Effector memory CD8-positive, alpha-beta T cell (primary cell): ENCODE measurements at regions not wholly inside any gene's neighbourhood (a gene's known extent, or its start where the extent isn't known, plus 50 kb on each side); places are given as distances from the start of the nearest gene placed in this dataset.
A peak's percentile ranks its signal among the peaks of the same experiment; 100 is the strongest.

Experiments used
- ATAC-seq: fragments of 150-1000 bp; cut with Tn5 transposase; replicated peaks from 2 replicates; pipeline ENCODE4 v1.10.0; 2021; ENCODE audit warnings: mild to moderate bottlenecking, moderate library complexity
- DNase-seq, 3 experiments: peaks; one replicate each; pipeline ENCODE4 v3.0.0; 2021
- H3K27ac Mint-ChIP-seq, 2 donors: one replicate each; pipeline ENCODE4 v1.8.0; 2022; ENCODE audit warnings: mild to moderate bottlenecking in 2 of 2, mixed read lengths in 2 of 2, moderate library complexity in 2 of 2
- H3K27me3 Mint-ChIP-seq, 2 donors: one replicate each; pipeline ENCODE4 v1.8.0; 2022; ENCODE audit warnings: mixed read lengths in 2 of 2
- H3K36me3 Mint-ChIP-seq: one replicate; pipeline ENCODE4 v1.8.0; 2022; ENCODE audit warnings: mild to moderate bottlenecking, moderate library complexity, mixed read lengths; ENCODE audit not compliant: insufficient read depth
- H3K4me1 Mint-ChIP-seq, 2 donors: one replicate each; pipeline ENCODE4 v1.8.0; 2022; ENCODE audit warnings: low read depth in 2 of 2, mixed read lengths in 2 of 2
- H3K4me3 Mint-ChIP-seq, 2 donors: one replicate each; pipeline ENCODE4 v1.8.0; 2022; ENCODE audit warnings: mild to moderate bottlenecking in 2 of 2, mixed read lengths in 2 of 2, moderate library complexity in 2 of 2
- H3K9me3 Mint-ChIP-seq, 2 donors: one replicate each; pipeline ENCODE4 v1.8.0; 2022; ENCODE audit warnings: mixed read lengths in 2 of 2

DNA sequence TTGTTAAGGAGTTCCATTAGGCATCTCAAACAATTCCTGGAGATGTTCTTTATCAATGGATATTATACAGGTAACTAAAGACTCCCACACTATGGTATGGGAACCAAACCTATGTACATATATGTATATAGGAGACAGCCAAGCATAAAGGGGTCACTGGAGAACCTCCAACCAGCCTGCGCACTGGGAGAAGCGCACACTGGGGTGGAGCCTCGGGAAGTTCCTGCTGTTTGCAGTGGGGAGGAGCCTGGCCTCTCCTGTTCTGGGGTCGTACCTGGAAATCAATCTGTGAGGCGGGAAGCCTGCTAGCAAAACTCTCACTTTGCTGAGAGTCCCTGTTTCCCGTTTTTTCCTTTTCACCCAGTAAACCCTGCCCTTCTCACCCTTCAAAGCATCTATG lies 83.1 kb upstream of the CREB1 start:
- no peak for DNase-seq
- Mint-ChIP-seq H3K4me1 (no peaks in the 10 kb centered on the region), H3K27ac (no peak overlapping the region), H3K4me3 (no peak overlapping the region), H3K36me3 (no peaks in the 10 kb centered on the region), H3K9me3 (no peaks in the 10 kb centered on the region), H3K27me3 (peaks cover 11 to 25% of the 10 kb centered on the region in 2 donors)
- ATAC-seq: no peak

GRCh38 chr2:207448006-207448405 lies 81.8 kb upstream of the CREB1 start:
- Mint-ChIP-seq H3K4me1 (no peaks in the 10 kb centered on the region), H3K36me3 (no peaks in the 10 kb centered on the region), H3K27ac (no peak overlapping the region), H3K4me3 (no peak overlapping the region), H3K9me3 (no peaks in the 10 kb centered on the region), H3K27me3 (peaks cover 13 to 25% of the 10 kb centered on the region in 2 donors)
- no peak for DNase-seq
- ATAC-seq: no peak

- Mint-ChIP-seq H3K9me3 (no peaks in the 10 kb centered on the region), H3K36me3 (no peaks in the 10 kb centered on the region), H3K27ac (no peak overlapping the region), H3K4me3 (no peak overlapping the region), H3K27me3 (peaks cover 13 to 25% of the 10 kb centered on the region in 2 donors), H3K4me1 (no peaks in the 10 kb centered on the region)
- no peak for DNase-seq
- no peak for ATAC-seq
These were observed 80.1 kb upstream of the CREB1 start for GRCh38 chr2:207449642-207450165.

- no peak overlapping the region for H3K4me3 Mint-ChIP-seq
- no peak for DNase-seq
- peaks cover 13 to 25% of the 10 kb centered on the region in 2 donors for H3K27me3 Mint-ChIP-seq
- H3K27ac Mint-ChIP-seq: no peak overlapping the region
- H3K36me3 Mint-ChIP-seq: no peaks in the 10 kb centered on the region
- ATAC-seq: no peak
- no peaks in the 10 kb centered on the region for H3K9me3 Mint-ChIP-seq
- H3K4me1 Mint-ChIP-seq: no peaks in the 10 kb centered on the region
These were observed 79.6 kb upstream of the CREB1 start for GRCh38 chr2:207450186-207450585.

GRCh38 chr2:207458582-207458981 lies 71.2 kb upstream of the CREB1 start:
- no peak overlapping the region for H3K4me3 Mint-ChIP-seq
- DNase-seq (no peak), ATAC-seq (no peak)
- peaks cover 3 to 7% of the 10 kb centered on the region in 2 donors for H3K4me1 Mint-ChIP-seq
- no peak overlapping the region for H3K27ac Mint-ChIP-seq
- no peaks in the 10 kb centered on the region for H3K27me3 Mint-ChIP-seq
- H3K36me3 Mint-ChIP-seq: no peaks in the 10 kb centered on the region
- H3K9me3 Mint-ChIP-seq: no peaks in the 10 kb centered on the region

GRCh38 chr2:207459990-207460757 lies 69.6 kb upstream of the CREB1 start:
- Mint-ChIP-seq H3K4me3 (no peak overlapping the region), H3K27me3 (no peaks in the 10 kb centered on the region), H3K4me1 (peaks cover 3 to 7% of the 10 kb centered on the region in 2 donors), H3K9me3 (no peaks in the 10 kb centered on the region), H3K36me3 (no peaks in the 10 kb centered on the region), H3K27ac (peak overlapping the region in 1 of 2 donors; percentile 18)
- DNase-seq (no peak), ATAC-seq (no peak)

GRCh38 chr2:207463433-207463832 lies 66.3 kb upstream of the CREB1 start:
- DNase-seq: no peak
- no peaks in the 10 kb centered on the region for H3K36me3 Mint-ChIP-seq
- no peak overlapping the region for H3K27ac Mint-ChIP-seq
- H3K4me3 Mint-ChIP-seq: no peak overlapping the region
- ATAC-seq: no peak
- H3K9me3 Mint-ChIP-seq: no peaks in the 10 kb centered on the region
- peaks cover 3 to 12% of the 10 kb centered on the region in 2 donors for H3K4me1 Mint-ChIP-seq
- no peaks in the 10 kb centered on the region for H3K27me3 Mint-ChIP-seq

GRCh38 chr2:207464007-207464406 lies 65.8 kb upstream of the CREB1 start:
- Mint-ChIP-seq H3K36me3 (no peaks in the 10 kb centered on the region), H3K9me3 (no peaks in the 10 kb centered on the region), H3K4me3 (no peak overlapping the region), H3K27me3 (no peaks in the 10 kb centered on the region), H3K27ac (no peak overlapping the region), H3K4me1 (peaks cover 3 to 12% of the 10 kb centered on the region in 2 donors)
- ATAC-seq (no peak), DNase-seq (no peak)

DNA sequence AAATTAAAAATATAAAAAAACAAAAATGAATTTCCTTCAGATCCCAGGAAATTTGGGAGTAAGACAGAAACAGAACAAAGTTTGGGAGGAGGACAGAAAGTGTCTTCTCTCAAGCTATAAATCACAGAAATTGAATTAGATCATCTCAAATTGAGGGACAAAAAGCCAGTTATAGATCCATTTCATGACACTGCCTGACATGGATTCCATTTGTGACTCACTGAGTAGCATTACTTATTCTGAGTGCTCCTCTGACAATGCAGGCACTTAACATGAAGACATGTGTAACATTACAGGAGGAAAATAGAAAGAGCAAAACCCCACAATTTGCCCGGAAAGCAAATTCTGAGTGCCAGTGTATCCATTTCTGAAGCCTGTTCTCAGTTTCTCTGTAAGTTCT lies 63.9 kb upstream of the CREB1 start:
- H3K27ac Mint-ChIP-seq: no peak overlapping the region
- no peaks in the 10 kb centered on the region for H3K27me3 Mint-ChIP-seq
- ATAC-seq (no peak), DNase-seq (no peak)
- H3K4me3 Mint-ChIP-seq: no peak overlapping the region
- no peaks in the 10 kb centered on the region for H3K9me3 Mint-ChIP-seq
- peaks cover 0 to 5% of the 10 kb centered on the region in 2 donors for H3K4me1 Mint-ChIP-seq
- H3K36me3 Mint-ChIP-seq: peaks cover 2% of the 10 kb centered on the region

DNA sequence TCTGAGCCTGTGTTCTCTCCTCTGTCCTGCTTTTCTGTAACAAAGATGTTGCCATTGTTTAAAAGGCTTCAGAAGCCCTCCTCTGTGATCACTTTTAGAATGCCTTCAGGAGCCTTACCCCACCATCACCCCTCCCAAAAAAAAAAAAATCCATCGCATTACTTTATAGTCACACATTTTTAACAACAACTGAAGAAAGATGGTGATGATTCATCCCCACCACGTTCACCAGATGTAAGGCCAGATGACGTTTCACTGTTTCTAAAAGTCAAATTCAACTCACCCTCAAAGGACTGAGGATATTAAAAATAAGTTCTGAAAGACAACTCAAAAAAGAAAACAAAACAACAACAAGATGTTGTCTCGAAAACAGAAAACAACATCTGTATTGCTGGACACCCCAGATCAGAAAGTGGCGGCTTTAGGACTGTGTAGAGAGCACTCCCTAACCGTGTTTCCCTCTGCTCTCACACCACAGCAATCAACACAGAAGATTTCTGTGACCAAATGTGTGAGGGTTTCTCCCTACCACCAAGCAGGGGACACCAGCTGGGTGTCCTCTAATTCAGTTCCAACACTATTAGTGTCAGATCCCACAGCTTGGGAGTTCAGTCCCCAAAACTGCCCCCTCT lies 61.9 kb upstream of the CREB1 start:
- DNase-seq: no peak
- H3K27ac Mint-ChIP-seq: peak overlapping the region in 1 of 2 donors; percentile 32

DNA sequence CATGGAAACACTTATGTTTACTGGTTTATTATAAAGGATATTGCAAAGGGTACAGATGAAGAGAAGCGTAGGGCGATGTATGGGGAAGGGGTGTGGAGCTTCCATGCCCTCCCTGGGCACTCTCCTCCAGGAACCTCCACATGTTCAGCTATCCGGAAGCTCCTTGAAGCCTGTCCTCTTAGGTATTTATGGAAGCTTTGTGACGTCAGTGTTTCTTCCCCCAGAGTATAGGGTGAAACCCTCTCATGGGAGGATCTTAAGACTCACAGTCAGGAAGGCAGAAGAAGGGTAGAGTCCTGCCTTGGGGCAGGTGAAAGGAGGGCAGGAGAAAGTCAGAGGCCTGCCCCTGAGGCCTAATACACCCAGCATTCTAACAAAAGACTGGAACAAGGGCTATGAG lies 61.3 kb upstream of the CREB1 start:
- H3K4me3 Mint-ChIP-seq: no peak overlapping the region
- DNase-seq (no peak), ATAC-seq (no peak)
- H3K9me3 Mint-ChIP-seq: no peaks in the 10 kb centered on the region
- H3K27ac Mint-ChIP-seq: no peak overlapping the region
- peaks cover 2% of the 10 kb centered on the region for H3K36me3 Mint-ChIP-seq
- no peaks in the 10 kb centered on the region for H3K27me3 Mint-ChIP-seq
- peaks cover 0 to 5% of the 10 kb centered on the region in 2 donors for H3K4me1 Mint-ChIP-seq

More for the DNA sequence above, 61.9 kb upstream of the CREB1 start:
- H3K4me1 Mint-ChIP-seq: peaks cover 0 to 5% of the 10 kb centered on the region in 2 donors
- no peaks in the 10 kb centered on the region for H3K27me3 Mint-ChIP-seq
- H3K9me3 Mint-ChIP-seq: no peaks in the 10 kb centered on the region
- peak; percentile 31 for ATAC-seq
- H3K36me3 Mint-ChIP-seq: peaks cover 2% of the 10 kb centered on the region
- no peak overlapping the region for H3K4me3 Mint-ChIP-seq

- H3K4me1 Mint-ChIP-seq: peaks cover 0 to 5% of the 10 kb centered on the region in 2 donors
- no peak overlapping the region for H3K4me3 Mint-ChIP-seq
- DNase-seq (no peak), ATAC-seq (no peak)
- H3K9me3 Mint-ChIP-seq: no peaks in the 10 kb centered on the region
- peaks cover 2% of the 10 kb centered on the region for H3K36me3 Mint-ChIP-seq
- H3K27ac Mint-ChIP-seq: no peak overlapping the region
- H3K27me3 Mint-ChIP-seq: no peaks in the 10 kb centered on the region
These were observed 60.3 kb upstream of the CREB1 start for GRCh38 chr2:207469451-207469850.

DNA sequence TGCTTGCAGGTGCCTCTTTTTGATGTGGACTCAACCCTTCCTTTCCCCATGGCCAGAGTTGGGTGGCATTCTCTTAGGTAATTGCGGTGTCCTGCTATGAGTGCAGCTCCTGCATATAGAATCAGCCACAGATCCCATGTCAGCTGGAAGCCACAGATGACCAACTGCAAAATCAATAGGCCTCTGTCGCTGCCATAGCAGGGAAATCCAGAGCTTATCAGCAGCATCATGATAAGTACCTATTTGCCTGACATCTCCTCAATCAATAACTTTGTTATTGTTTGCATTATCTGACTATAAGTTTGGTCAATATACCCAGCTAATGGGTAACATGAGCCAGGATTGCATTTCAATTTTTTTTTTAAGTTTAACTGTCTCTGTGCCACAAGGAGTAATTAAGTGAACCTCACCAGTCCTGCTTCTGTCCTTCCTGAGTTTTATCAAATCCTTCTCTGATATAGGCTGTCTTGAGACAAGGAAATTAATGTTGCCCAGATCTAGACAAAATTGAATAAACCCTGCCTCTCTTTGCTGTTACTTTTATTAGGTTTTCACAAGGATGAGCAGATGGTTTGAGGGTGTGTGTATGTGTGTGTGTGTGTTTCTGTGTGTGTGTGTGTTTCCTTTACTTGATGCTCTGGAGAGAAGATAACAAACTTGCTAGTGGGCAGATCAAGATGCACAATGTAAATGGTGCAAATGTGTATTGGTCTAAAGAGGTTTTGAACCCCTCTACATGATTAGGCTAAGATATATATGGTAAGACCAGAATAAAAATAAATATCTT lies 59.6 kb upstream of the CREB1 start:
- ATAC-seq: no peak
- Mint-ChIP-seq H3K9me3 (no peaks in the 10 kb centered on the region), H3K27ac (no peak overlapping the region), H3K36me3 (peaks cover 2% of the 10 kb centered on the region), H3K4me3 (no peak overlapping the region), H3K27me3 (no peaks in the 10 kb centered on the region), H3K4me1 (peaks cover 3 to 10% of the 10 kb centered on the region in 2 donors)
- no peak for DNase-seq
